ENCODE measurements at regions not wholly inside any gene's neighbourhood (a gene's known extent, or its start where the extent isn't known, plus 50 kb on each side); places are given as distances from the start of the nearest gene placed in this dataset.

GRCh38 chr2:19745318-19746136, 156.3 kb downstream of the TTC32 start:
- peaks cover 7% of the 10 kb centered on the region for H3K27me3 Mint-ChIP-seq (ENCODE audit: insufficient read depth, unreplicated experiment)
- no peaks in the 10 kb centered on the region for H3K4me1 Mint-ChIP-seq (ENCODE audit: insufficient read depth, unreplicated experiment)
- CTCF ChIA-PET, result interaction anchor here (0.6 to 0.7 kb wide), 2 partner anchors 12 to 162 kb away, joined by 3 read pairs; no protein-coding TSS in a partner anchor
- DNase-seq (ENCODE audit: unreplicated experiment), result no peak
- intact Hi-C loops (cut with micrococcal nuclease), result no loop called here
- H3K4me3 Mint-ChIP-seq (ENCODE audit: unreplicated experiment), result no peak overlapping the region
- no peaks in the 10 kb centered on the region for H3K36me3 Mint-ChIP-seq (ENCODE audit: insufficient read depth, unreplicated experiment)
- TF ChIP-seq CTCF (IDR thresholded peaks at IDR 0.05; ENCODE audit: unreplicated experiment), result no peak
- no peaks in the 10 kb centered on the region for H3K9me3 Mint-ChIP-seq (ENCODE audit: unreplicated experiment)
- POLR2A ChIA-PET, result no interaction called here
- BruUV-seq (replicated peaks), result no TSS peak
- H3K27ac Mint-ChIP-seq (ENCODE audit: low read depth, unreplicated experiment), result no peak overlapping the region

- POLR2A ChIA-PET, result no interaction called here
- intact Hi-C loops (cut with micrococcal nuclease), result no loop called here
- Mint-ChIP-seq H3K4me3 (ENCODE audit: unreplicated experiment) (no peak overlapping the region), H3K4me1 (ENCODE audit: insufficient read depth, unreplicated experiment) (no peaks in the 10 kb centered on the region), H3K9me3 (ENCODE audit: unreplicated experiment) (no peaks in the 10 kb centered on the region), H3K27ac (ENCODE audit: low read depth, unreplicated experiment) (no peak overlapping the region), H3K36me3 (ENCODE audit: insufficient read depth, unreplicated experiment) (no peaks in the 10 kb centered on the region), H3K27me3 (ENCODE audit: insufficient read depth, unreplicated experiment) (no peaks in the 10 kb centered on the region)
- CTCF ChIA-PET, result interaction anchor here (0.6 kb wide), 1 partner anchor 163 kb away, joined by 3 read pairs; no protein-coding TSS in a partner anchor
- DNase-seq (ENCODE audit: unreplicated experiment), result no peak
- TF ChIP-seq CTCF (IDR thresholded peaks at IDR 0.05; ENCODE audit: unreplicated experiment), result no peak
- no TSS peak for BruUV-seq (replicated peaks)
Observed at GRCh38 chr2:19744456-19745199, 157.2 kb downstream of the TTC32 start.

GRCh38 chr2:19743641-19744040, 158.1 kb downstream of the TTC32 start:
- ChIA-PET CTCF (no interaction called here), POLR2A (no interaction called here)
- intact Hi-C loops (cut with micrococcal nuclease), result no loop called here
- no peaks in the 10 kb centered on the region for H3K27me3 Mint-ChIP-seq (ENCODE audit: insufficient read depth, unreplicated experiment)
- H3K9me3 Mint-ChIP-seq (ENCODE audit: unreplicated experiment), result no peaks in the 10 kb centered on the region
- no TSS peak for BruUV-seq (replicated peaks)
- DNase-seq (ENCODE audit: unreplicated experiment), result no peak
- no peak overlapping the region for H3K27ac Mint-ChIP-seq (ENCODE audit: low read depth, unreplicated experiment)
- H3K36me3 Mint-ChIP-seq (ENCODE audit: insufficient read depth, unreplicated experiment), result no peaks in the 10 kb centered on the region
- TF ChIP-seq CTCF (IDR thresholded peaks at IDR 0.05; ENCODE audit: unreplicated experiment), result no peak
- H3K4me3 Mint-ChIP-seq (ENCODE audit: unreplicated experiment), result no peak overlapping the region
- H3K4me1 Mint-ChIP-seq (ENCODE audit: insufficient read depth, unreplicated experiment), result no peaks in the 10 kb centered on the region

GRCh38 chr2:19742872-19743271, 158.9 kb downstream of the TTC32 start:
- H3K4me1 Mint-ChIP-seq (ENCODE audit: insufficient read depth, unreplicated experiment), result no peaks in the 10 kb centered on the region
- no TSS peak for BruUV-seq (replicated peaks)
- CTCF ChIA-PET, result interaction anchor here (0.5 to 1.0 kb wide), 2 partner anchors 13 to 379 kb away, joined by 3 read pairs; no protein-coding TSS in a partner anchor

More at GRCh38 chr2:19742872-19743271, 158.9 kb downstream of the TTC32 start:
- intact Hi-C loops (cut with micrococcal nuclease), result no loop called here
- POLR2A ChIA-PET, result no interaction called here
- Mint-ChIP-seq H3K27me3 (ENCODE audit: insufficient read depth, unreplicated experiment) (no peaks in the 10 kb centered on the region), H3K9me3 (ENCODE audit: unreplicated experiment) (no peaks in the 10 kb centered on the region), H3K36me3 (ENCODE audit: insufficient read depth, unreplicated experiment) (no peaks in the 10 kb centered on the region), H3K27ac (ENCODE audit: low read depth, unreplicated experiment) (no peak overlapping the region), H3K4me3 (ENCODE audit: unreplicated experiment) (no peak overlapping the region)
- no peak for DNase-seq (ENCODE audit: unreplicated experiment)
- no peak for TF ChIP-seq CTCF (IDR thresholded peaks at IDR 0.05; ENCODE audit: unreplicated experiment)
